GM18870 (cell line): ENCODE measurements at regions not wholly inside any gene's neighbourhood (a gene's known extent, or its start where the extent isn't known, plus 50 kb on each side); places are given as distances from the start of the nearest gene placed in this dataset.

Experiments
- ATAC-seq: cut with Tn5 transposase; IDR thresholded peaks from one replicate; pipeline ENCODE4 v1.9.1; 2021; ENCODE audit warnings: moderate library complexity; ENCODE audit not compliant: unreplicated experiment

DNA sequence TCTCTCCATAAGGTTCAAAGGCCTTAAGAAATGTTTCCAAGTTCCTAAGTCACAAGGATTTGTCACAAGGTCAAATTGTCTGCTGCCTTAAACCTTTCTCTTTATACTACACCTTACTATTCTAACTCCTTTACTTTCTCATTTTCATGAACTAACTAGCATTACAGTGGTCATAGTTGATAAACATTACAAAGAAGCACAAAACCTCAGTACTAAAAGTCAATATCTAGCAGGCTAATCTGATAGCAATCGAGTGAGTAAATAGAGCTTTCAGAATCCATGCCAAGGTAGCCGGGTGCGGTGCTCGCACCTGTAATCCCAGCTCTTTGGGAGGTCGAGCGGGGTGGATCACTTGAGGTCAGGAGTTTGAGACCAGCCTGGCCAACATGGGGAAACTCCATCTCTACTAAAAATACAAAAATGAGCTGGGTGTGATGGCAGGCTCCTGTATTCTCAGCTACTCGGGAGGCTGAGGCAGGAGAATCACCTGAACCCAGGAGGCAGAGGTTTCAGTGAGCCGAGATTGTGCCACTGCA, 510.0 kb downstream of the GBA3 start:
- no peak for ATAC-seq

GRCh38 chr4:23194751-23195150, 502.0 kb downstream of the GBA3 start:
- no peak for ATAC-seq

DNA sequence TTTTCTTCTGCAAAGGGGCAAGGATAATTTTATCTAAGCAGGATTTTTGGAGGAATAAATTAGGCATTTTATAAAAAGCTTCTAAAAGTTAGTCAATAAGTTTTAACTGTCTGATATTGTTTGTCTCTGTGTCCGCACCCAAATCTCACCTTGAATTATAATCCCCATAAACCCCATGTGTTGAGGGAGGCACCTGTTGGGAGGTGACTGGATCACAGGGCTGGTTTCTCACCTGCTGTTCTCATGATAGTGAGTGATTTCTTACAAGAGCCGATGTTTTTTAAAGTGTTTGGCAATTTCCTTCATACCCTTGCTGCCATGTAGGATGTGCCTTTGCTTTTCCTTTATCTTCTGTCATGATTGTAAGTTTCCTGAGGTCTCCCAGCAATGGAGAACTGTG, 481.4 kb downstream of the GBA3 start:
- no peak for ATAC-seq

DNA sequence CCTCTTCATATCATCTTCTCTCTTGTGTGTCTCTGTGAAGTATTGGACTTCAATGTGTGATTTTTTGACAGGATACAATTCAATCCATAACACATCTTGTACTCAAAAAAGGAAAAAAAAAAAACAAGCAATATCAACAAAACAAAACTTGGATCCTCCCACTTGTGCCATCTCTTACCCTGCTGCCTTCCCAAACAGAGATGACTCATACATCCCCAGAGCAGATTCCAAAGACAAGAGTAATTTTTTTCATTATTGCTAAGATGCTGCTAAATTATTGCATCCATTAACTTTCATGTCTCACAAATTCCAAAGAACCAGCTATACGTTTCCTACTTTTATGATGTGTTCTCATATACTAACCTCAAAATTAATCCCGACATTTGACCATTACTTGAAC, 479.2 kb downstream of the GBA3 start:
- no peak for ATAC-seq

GRCh38 chr4:23169608-23170311, 477.0 kb downstream of the GBA3 start:
- ATAC-seq = no peak

DNA sequence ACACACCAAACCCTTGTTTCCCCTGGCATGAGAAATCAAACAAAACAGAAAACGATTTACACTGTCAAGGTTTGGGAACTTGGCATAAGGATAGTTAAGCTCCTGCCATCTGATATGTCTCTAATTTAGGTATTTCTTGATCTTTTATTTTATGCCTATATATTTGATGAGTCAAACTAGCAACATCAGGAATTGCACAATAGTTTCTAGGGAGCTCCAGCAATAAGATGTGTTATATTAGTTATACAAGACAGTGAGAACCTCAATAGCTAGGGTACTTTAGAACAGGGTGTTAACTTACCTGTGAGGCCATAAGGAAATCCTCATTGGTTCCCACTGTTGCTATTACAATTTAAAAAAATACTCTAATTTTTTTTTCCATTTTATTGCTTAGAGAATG, 474.2 kb downstream of the GBA3 start:
- ATAC-seq = no peak

- ATAC-seq = no peak
These were observed 473.7 kb downstream of the GBA3 start for GRCh38 chr4:23166407-23166806.

- no peak for ATAC-seq
These were observed 472.9 kb downstream of the GBA3 start for GRCh38 chr4:23165669-23166068.

- no peak for ATAC-seq
These were observed 471.1 kb downstream of the GBA3 start for GRCh38 chr4:23163647-23164436.

DNA sequence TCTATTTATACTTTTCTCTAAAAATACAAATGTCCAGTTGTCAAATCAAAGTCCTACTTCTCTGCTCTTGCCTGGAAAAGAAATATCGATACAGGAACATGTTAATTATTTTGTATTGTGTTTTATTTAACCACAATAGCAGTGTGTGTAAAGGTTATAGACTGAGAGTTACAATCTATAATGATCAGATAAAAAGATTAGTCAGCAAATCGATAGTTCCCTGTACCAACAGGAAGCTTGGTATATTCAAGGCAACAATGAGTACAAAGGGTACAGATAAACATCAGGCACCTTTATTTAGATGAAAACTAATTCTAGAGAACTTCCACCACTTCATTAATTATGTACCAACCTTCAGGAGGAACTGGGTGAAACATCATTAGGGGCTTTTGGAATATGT, 469.5 kb downstream of the GBA3 start:
- no peak for ATAC-seq

- ATAC-seq = no peak
These were observed 469.1 kb downstream of the GBA3 start for GRCh38 chr4:23161787-23162186.

- ATAC-seq = no peak
These were observed 460.3 kb downstream of the GBA3 start for GRCh38 chr4:23153076-23153475.

- ATAC-seq = no peak
These were observed 457.1 kb downstream of the GBA3 start for GRCh38 chr4:23149815-23150214.

GRCh38 chr4:23144707-23145106, 452.0 kb downstream of the GBA3 start:
- no peak for ATAC-seq

DNA sequence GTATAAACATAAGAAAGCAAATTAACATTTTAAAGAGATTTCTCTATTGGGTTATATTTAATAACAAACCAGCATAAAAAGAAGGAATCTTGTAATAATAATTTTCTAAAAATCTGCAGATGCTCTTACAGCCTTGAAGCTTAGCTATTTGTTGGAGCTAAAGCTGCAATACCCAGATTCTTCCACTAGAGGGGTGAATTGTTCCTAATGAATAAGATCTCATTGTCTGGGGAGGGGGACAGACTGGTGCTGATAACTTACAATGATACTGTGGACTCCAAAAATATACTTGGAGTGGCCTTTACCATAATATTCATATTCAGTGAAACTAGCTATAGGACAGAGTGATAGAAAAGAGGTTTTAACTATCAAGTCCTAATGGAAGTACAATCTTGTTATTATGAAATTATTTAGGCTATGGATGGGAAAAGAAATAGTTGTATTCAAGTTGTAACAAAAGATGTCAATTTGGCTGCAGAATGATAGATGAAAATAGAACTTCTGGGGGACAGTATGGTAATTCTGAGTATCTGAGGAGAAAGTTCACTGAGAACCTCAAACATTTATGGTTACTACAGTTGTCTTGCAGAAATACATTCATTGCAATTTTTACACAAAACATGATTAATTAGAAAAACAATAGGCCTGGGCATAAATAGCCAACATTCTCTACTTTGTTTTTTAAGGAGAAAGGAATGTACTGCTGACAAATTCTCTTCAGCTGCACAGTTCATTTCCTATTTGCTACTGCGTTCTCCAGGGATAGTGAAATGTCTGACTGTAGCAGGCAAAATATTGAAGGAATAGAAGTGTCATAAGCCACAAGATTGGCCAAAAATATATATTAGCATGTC, 443.3 kb downstream of the GBA3 start:
- peak; percentile 74 for ATAC-seq

DNA sequence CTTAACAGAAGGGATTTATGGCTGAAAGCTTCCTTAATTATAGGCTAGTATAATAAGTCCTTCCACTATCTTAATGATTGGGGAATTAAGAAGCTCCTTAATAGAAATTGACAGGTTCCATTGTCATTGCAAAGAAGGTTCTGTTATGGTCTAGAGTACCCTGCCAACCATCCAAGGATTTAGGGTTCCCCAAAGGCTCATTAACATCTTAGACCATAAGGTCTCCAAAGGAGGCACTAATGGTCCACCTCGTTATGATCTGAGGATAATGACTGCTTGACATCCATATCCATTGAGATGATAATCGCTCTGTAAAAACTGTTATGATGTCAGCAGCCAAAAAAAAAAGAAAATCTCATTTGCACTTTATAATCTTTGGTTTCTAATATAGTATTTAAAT, 441.6 kb downstream of the GBA3 start:
- ATAC-seq = no peak

GRCh38 chr4:23130845-23131244, 438.1 kb downstream of the GBA3 start:
- no peak for ATAC-seq

DNA sequence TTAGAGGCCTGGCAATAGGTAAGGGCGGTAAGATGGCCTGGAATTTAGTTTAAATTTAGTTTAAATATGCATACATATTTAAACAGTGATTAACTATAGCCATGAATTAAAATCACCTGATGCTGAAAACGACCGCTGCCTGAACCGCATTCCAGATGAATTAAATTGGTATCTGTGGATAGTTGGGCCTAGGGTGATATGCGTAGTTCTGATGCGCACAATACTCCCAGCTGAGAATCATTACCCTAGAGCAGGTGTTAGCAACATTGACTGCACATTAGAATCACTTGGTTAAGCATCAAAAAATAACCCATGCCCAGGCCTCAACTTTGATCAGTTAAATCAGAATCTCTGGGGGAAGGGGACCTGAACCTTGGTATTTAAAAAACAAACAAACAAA, 432.4 kb downstream of the GBA3 start:
- ATAC-seq = no peak

DNA sequence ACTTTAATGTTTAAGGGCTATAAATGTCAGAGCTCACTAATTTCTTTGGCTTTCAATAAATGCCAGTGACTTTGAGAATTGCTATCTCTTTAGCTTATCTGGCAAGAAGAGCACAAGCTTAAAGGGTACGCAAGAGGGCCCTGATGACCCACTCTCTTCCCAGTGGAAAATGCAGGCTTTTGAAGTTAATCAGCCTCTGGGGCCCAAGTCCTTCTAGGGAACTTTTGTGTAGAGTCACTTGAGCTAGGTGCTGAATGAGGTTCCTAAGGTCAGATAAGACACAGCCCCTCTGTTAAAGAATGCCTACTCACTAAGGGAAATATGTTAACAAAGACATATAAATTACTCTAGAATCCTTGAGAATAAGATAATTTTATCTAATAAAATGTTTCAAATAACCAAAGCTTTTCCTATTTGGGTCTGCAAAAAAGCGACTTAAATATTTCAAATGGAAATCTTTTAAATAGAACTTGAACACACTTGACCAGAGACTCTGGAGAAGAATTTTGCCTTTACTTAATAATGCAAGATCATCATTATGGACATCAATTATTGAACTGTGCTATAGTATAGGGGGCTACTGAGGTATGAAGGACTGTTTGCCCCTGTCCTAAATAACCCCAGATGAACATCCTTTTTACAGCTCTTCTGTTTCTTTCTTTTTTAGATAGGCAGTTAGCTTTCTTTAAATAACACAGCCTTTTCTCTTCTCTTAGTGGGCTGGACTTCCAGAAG, 430.1 kb downstream of the GBA3 start:
- no peak for ATAC-seq

DNA sequence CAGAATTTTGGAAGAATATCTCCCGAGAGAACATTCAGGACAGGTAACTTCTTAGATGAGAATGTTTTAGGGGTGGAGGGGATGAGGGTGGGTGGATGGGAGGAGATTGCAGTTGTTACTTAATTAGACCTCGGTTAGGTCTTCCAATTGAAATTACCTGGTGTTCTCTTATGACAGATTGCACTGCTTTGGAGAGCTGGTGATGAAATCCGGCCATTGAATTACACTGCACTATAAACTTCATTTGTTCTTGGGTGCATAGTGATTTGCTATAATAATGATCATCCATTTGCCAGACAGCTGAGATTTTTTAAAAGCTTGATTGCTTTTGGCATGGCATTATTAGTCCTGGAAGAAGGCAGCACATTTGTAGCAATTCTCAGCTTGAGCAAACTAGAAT, 427.6 kb downstream of the GBA3 start:
- ATAC-seq = no peak

- ATAC-seq = no peak
These were observed 425.1 kb downstream of the GBA3 start for GRCh38 chr4:23117826-23118225.
